ENCODE measurements at regions not wholly inside any gene's neighbourhood (a gene's known extent, or its start where the extent isn't known, plus 50 kb on each side); places are given as distances from the start of the nearest gene placed in this dataset.

DNA sequence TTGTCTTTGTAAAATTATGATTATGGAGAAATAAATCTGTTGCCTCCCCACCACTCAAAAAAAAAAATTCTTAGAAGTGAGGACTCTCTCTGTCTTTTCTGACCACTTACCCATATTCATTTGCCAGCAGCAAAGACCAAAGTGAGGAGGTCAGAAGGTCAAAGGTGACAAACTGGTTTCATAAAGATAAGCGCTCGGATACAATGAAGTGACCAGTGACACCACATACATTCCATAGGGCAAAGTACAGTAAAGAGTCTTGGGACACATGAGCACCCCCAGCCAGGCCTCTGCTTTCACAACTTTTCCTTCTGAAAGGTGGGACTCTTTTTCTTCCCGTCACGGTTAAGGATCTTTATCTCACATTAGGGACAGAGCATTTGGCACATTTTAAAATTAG lies 75.9 kb upstream of the TCF4 start:
- TF ChIP-seq EP300 (IDR thresholded peaks at IDR 0.05) = no peak
- TF ChIP-seq, protein P1, sequence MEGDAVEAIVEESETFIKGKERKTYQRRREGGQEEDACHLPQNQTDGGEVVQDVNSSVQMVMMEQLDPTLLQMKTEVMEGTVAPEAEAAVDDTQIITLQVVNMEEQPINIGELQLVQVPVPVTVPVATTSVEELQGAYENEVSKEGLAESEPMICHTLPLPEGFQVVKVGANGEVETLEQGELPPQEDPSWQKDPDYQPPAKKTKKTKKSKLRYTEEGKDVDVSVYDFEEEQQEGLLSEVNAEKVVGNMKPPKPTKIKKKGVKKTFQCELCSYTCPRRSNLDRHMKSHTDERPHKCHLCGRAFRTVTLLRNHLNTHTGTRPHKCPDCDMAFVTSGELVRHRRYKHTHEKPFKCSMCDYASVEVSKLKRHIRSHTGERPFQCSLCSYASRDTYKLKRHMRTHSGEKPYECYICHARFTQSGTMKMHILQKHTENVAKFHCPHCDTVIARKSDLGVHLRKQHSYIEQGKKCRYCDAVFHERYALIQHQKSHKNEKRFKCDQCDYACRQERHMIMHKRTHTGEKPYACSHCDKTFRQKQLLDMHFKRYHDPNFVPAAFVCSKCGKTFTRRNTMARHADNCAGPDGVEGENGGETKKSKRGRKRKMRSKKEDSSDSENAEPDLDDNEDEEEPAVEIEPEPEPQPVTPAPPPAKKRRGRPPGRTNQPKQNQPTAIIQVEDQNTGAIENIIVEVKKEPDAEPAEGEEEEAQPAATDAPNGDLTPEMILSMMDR (IDR thresholded peaks at IDR 0.05) = no peak
- TF ChIP-seq POLR2A (IDR thresholded peaks at IDR 0.05) = no peak
